ENCODE measurements at regions not wholly inside any gene's neighbourhood (a gene's known extent, or its start where the extent isn't known, plus 50 kb on each side); places are given as distances from the start of the nearest gene placed in this dataset.

GRCh38 chr2:20150110-20150706, 74.7 kb downstream of the SDC1 start:
- Mint-ChIP-seq H3K27ac (no peak overlapping the region), H3K4me3 (no peak overlapping the region), H3K4me1 (ENCODE audit: low read depth) (no peaks in the 10 kb centered on the region), H3K36me3 (no peaks in the 10 kb centered on the region), H3K9me3 (no peaks in the 10 kb centered on the region), H3K27me3 (peaks cover 19% of the 10 kb centered on the region)
- intact Hi-C loops (cut with micrococcal nuclease), result no loop called here
- no peak for DNase-seq
- CTCF ChIA-PET, result no interaction called here
- POLR2A ChIA-PET, result no interaction called here

- Mint-ChIP-seq H3K4me3 (no peak overlapping the region), H3K27me3 (peaks cover 19% of the 10 kb centered on the region), H3K27ac (no peak overlapping the region), H3K4me1 (ENCODE audit: low read depth) (no peaks in the 10 kb centered on the region), H3K36me3 (no peaks in the 10 kb centered on the region), H3K9me3 (no peaks in the 10 kb centered on the region)
- ChIA-PET POLR2A (no interaction called here), CTCF (no interaction called here)
- no peak for DNase-seq
- intact Hi-C loops (cut with micrococcal nuclease), result no loop called here
Measured at GRCh38 chr2:20149703-20150030, 75.3 kb downstream of the SDC1 start.

- H3K4me3 Mint-ChIP-seq, result no peak overlapping the region
- intact Hi-C loops (cut with micrococcal nuclease), result no loop called here
- ChIA-PET POLR2A (no interaction called here), CTCF (no interaction called here)
- H3K27me3 Mint-ChIP-seq, result peaks cover 19% of the 10 kb centered on the region
- no peak for DNase-seq
- H3K27ac Mint-ChIP-seq, result no peak overlapping the region
- no peaks in the 10 kb centered on the region for H3K36me3 Mint-ChIP-seq
- H3K9me3 Mint-ChIP-seq, result no peaks in the 10 kb centered on the region
- H3K4me1 Mint-ChIP-seq (ENCODE audit: low read depth), result no peaks in the 10 kb centered on the region
Measured at GRCh38 chr2:20148923-20149702, 75.8 kb downstream of the SDC1 start.

DNA sequence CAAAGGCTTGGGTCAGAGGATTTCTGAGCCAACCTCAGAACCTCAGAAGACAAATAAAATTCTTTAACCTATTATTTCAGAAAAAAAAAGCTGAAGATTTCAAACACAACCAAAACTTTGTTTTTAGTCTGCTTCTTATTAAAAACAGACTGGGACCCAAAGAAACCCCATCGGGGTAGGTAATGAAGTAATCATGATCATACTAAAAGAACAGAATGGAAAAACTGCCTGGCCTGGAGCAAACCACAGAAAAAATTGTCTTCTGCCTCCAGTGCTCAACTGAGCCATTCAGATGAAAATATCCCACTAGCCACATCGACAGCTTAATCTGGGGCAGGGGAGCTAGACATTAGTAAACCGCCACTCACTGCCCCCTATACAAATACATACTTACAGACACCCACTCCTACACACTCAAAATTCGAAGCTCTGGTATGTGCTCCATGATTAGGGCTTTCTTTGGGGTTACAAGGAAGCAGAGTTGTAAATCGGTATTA, 76.5 kb downstream of the SDC1 start:
- H3K27ac Mint-ChIP-seq, result no peak overlapping the region
- intact Hi-C loops (cut with micrococcal nuclease), result no loop called here
- ChIA-PET POLR2A (no interaction called here), CTCF (no interaction called here)
- peaks cover 17% of the 10 kb centered on the region for H3K27me3 Mint-ChIP-seq
- H3K4me3 Mint-ChIP-seq, result no peak overlapping the region
- no peaks in the 10 kb centered on the region for H3K4me1 Mint-ChIP-seq (ENCODE audit: low read depth)
- H3K36me3 Mint-ChIP-seq, result no peaks in the 10 kb centered on the region
- H3K9me3 Mint-ChIP-seq, result no peaks in the 10 kb centered on the region
- no peak for DNase-seq

DNA sequence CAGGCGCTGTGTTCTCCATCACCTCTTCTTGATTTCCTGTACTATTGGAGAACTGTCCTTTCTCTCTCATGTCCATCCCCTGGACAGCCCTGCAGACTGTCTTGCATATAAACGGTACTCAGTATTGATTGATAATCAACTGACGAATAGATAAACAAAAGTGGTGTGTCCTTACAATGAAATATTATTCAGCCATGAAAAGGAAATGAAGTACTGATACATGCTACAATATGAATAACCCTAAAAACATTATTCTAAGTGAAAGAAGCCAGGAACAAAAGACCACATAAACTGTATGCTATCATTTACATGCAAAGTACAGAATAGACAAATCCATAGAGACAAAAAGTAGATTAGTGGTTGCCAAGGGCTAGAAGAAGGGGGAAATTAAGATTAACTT, 77.6 kb downstream of the SDC1 start:
- H3K4me1 Mint-ChIP-seq (ENCODE audit: low read depth), result no peaks in the 10 kb centered on the region
- intact Hi-C loops (cut with micrococcal nuclease), result no loop called here
- ChIA-PET POLR2A (no interaction called here), CTCF (no interaction called here)
- H3K36me3 Mint-ChIP-seq, result no peaks in the 10 kb centered on the region
- no peaks in the 10 kb centered on the region for H3K9me3 Mint-ChIP-seq
- peaks cover 17% of the 10 kb centered on the region for H3K27me3 Mint-ChIP-seq
- no peak overlapping the region for H3K27ac Mint-ChIP-seq
- H3K4me3 Mint-ChIP-seq, result no peak overlapping the region
- DNase-seq, result no peak

- H3K9me3 Mint-ChIP-seq, result no peaks in the 10 kb centered on the region
- POLR2A ChIA-PET, result no interaction called here
- H3K4me3 Mint-ChIP-seq, result no peak overlapping the region
- no peak overlapping the region for H3K27ac Mint-ChIP-seq
- intact Hi-C loops (cut with micrococcal nuclease), result no loop called here
- H3K36me3 Mint-ChIP-seq, result no peaks in the 10 kb centered on the region
- CTCF ChIA-PET, result no interaction called here
- no peak for DNase-seq
- H3K27me3 Mint-ChIP-seq, result peaks cover 17% of the 10 kb centered on the region
- no peaks in the 10 kb centered on the region for H3K4me1 Mint-ChIP-seq (ENCODE audit: low read depth)
Measured at GRCh38 chr2:20146401-20146800, 78.5 kb downstream of the SDC1 start.

DNA sequence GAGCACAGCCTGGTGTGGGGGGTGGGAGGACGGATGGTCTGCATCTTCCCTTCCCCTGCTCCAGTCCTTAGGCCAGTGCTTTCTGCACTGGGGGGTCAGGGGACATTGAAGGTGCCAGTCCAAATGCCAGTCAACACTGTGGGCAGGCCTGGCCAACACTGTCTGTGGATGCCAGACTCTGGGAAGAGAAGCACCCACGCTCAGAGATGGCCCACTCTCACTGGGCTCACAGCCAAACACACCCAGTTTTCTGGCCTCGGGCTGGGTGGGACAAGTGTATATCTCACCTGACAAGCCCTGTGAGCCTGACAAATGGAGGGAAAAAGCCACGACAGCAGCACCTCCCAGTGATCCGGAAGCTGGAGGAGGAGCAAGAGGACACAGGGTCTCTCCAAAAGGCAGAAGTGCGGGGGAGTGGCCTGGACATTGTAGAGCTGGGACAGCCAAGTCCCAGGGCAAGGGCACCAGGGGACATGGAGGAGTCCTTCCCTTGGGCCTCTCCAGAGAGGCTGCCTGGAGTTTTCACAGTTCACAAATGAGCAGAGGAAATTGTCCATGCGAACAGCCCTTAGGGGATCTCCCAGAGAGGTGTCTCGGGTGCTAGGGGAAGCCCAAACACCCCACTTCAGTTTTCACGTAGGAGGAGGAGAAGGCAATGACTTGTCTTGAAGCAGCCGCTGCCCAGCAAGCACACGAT, 79.3 kb downstream of the SDC1 start:
- intact Hi-C loops (cut with micrococcal nuclease), result no loop called here
- ChIA-PET CTCF (no interaction called here), POLR2A (no interaction called here)
- Mint-ChIP-seq H3K27ac (no peak overlapping the region), H3K4me3 (no peak overlapping the region), H3K4me1 (ENCODE audit: low read depth) (no peaks in the 10 kb centered on the region), H3K27me3 (peaks cover 14% of the 10 kb centered on the region), H3K9me3 (no peaks in the 10 kb centered on the region), H3K36me3 (no peaks in the 10 kb centered on the region)
- DNase-seq, result peak; percentile 25

DNA sequence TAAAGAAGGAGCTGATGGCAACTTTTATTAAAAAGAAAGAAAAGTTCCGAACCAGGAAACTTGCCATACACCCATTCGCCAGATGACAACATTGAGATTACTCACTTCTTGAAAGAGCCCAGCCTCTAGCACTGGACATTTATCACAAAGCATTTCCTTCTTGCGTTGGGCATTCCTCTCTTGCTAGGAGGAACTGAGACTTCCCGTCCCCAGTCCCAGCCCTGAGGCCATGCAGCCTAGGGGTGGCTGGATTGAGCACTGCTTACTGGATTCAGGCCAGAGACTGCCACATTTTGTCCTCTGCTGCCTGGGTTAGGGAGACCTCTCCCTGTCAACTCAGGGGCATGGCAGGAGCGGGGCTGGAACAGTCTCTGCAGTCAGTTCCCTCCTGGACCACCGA, 80.1 kb downstream of the SDC1 start:
- H3K9me3 Mint-ChIP-seq, result no peaks in the 10 kb centered on the region
- ChIA-PET CTCF (interaction anchor here (1.6 kb wide), 1 partner anchor 9 kb away, joined by 4 read pairs; no protein-coding TSS in a partner anchor), POLR2A (no interaction called here)
- DNase-seq, result no peak
- H3K4me3 Mint-ChIP-seq, result no peak overlapping the region
- H3K36me3 Mint-ChIP-seq, result no peaks in the 10 kb centered on the region
- H3K27me3 Mint-ChIP-seq, result peaks cover 8% of the 10 kb centered on the region
- no peaks in the 10 kb centered on the region for H3K4me1 Mint-ChIP-seq (ENCODE audit: low read depth)
- H3K27ac Mint-ChIP-seq, result no peak overlapping the region
- intact Hi-C loops (cut with micrococcal nuclease), result no loop called here

DNA sequence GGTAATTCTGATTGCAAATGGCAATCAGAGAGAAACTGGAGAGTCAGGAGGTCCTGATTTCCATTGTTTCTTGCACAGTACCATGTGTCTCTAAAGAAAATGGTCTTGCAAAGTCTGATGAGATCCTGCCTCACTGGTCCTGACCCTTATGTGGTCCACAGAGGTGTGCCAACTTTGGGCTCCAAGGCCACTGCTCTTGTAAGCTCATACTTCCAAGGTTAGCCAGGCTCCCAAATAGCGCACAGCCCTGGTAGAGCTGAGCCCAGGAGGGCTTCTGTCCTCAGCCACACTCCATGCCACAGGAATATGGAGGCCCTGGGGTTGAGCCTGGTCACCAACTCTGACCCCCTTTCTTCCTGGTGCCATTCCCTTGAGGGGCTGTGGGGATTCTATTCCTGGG, 80.7 kb downstream of the SDC1 start:
- no peaks in the 10 kb centered on the region for H3K36me3 Mint-ChIP-seq
- H3K27ac Mint-ChIP-seq, result no peak overlapping the region
- no peak for DNase-seq
- peaks cover 6% of the 10 kb centered on the region for H3K27me3 Mint-ChIP-seq
- intact Hi-C loops (cut with micrococcal nuclease), result no loop called here
- H3K9me3 Mint-ChIP-seq, result no peaks in the 10 kb centered on the region
- H3K4me3 Mint-ChIP-seq, result no peak overlapping the region
- no peaks in the 10 kb centered on the region for H3K4me1 Mint-ChIP-seq (ENCODE audit: low read depth)
- POLR2A ChIA-PET, result no interaction called here
- CTCF ChIA-PET, result interaction anchor here (1.6 kb wide), 1 partner anchor 9 kb away, joined by 4 read pairs; no protein-coding TSS in a partner anchor

DNA sequence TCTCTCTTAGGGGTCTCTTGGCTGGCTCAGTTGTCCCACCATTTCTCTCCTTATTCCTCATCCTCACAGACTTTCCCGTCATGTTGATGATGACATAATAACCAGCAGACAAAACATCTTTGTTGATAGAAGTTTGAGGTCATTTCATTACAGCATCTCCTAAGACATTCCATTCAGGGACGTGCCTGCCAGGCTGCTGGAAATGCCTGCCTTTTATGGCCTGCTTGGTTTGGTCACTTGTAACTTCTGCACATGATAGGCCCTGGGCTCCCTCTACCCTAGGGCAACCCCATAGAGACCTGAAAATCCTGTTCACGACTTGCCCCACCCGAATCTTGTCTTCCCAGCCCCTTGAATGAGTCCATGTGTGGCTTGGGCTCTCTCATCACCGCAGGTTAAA, 81.7 kb downstream of the SDC1 start:
- CTCF ChIA-PET, result no interaction called here
- Mint-ChIP-seq H3K27me3 (peaks cover 5% of the 10 kb centered on the region), H3K9me3 (no peaks in the 10 kb centered on the region), H3K4me1 (ENCODE audit: low read depth) (no peaks in the 10 kb centered on the region), H3K4me3 (no peak overlapping the region), H3K27ac (no peak overlapping the region), H3K36me3 (no peaks in the 10 kb centered on the region)
- intact Hi-C loops (cut with micrococcal nuclease), result no loop called here
- POLR2A ChIA-PET, result no interaction called here
- no peak for DNase-seq

DNA sequence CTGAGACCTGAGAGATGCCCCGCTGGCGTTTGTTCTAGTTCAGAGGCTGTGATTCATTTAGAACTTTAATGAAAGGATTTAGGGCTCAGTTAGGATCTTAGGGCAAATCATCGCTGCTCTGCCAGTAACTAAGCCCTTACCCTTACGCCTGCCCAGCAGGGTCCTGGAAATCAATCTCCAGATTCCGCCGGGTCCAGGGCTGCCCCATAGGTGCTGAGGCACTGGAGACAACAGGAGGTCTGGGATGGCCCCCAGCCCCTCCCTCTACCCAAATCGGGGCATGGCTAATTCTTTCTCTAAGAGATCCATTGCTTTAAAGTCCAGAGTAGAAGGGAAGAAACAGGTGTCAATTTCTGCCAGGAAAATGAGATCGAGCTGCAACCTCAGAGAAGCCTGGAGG, 83.1 kb downstream of the SDC1 start:
- H3K27ac Mint-ChIP-seq, result no peak overlapping the region
- no peak overlapping the region for H3K4me3 Mint-ChIP-seq
- H3K9me3 Mint-ChIP-seq, result no peaks in the 10 kb centered on the region
- no peak for DNase-seq
- intact Hi-C loops (cut with micrococcal nuclease), result no loop called here
- no peaks in the 10 kb centered on the region for H3K36me3 Mint-ChIP-seq
- ChIA-PET CTCF (no interaction called here), POLR2A (no interaction called here)
- no peaks in the 10 kb centered on the region for H3K27me3 Mint-ChIP-seq
- no peaks in the 10 kb centered on the region for H3K4me1 Mint-ChIP-seq (ENCODE audit: low read depth)

DNA sequence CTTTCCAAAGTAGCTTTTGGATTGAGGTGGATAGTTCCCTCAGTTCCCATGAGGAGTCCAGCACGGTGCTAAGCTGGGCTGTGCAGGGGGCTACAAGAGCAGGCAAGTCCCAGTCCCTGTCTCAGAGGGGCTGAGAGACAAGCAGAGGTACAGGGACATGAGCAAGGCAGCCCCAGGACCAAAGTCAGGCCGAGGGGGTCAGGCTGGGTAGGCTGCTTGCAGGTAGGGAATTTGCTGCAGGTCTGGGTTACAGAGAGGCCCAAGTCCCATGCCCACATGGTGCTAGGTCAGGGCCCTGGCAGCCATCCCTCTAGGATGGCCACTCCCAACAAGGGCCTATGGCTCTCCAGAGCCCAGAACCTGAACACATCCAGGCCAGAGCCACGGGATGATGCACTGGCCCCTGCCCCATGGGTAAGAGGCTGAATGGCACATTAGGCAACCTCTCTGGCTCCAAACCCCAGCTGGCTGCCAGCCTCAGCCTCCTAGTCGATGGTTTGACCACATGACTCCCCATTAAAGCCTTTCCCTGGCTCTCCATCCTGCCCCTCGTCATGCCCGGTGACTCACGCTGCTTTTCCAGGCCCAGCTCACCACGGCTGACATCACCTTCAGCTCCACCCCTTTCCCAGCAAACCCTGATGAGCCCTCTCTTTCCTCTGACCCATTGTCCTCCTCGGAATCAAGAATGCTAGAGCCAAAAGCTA, 83.7 kb downstream of the SDC1 start:
- Mint-ChIP-seq H3K27ac (no peak overlapping the region), H3K36me3 (no peaks in the 10 kb centered on the region), H3K4me1 (ENCODE audit: low read depth) (no peaks in the 10 kb centered on the region), H3K9me3 (no peaks in the 10 kb centered on the region), H3K4me3 (no peak overlapping the region), H3K27me3 (no peaks in the 10 kb centered on the region)
- POLR2A ChIA-PET, result no interaction called here
- no peak for DNase-seq
- CTCF ChIA-PET, result no interaction called here
- intact Hi-C loops (cut with micrococcal nuclease), result no loop called here
